IPS DF 4.7 (cell line): ENCODE measurements at regions not wholly inside any gene's neighbourhood (a gene's known extent, or its start where the extent isn't known, plus 50 kb on each side); places are given as distances from the start of the nearest gene placed in this dataset.
"Not testable (repeated sequence)": the region's sequence is repeated elsewhere in the genome, so short reads cannot be mapped to it uniquely, and the experiment has no call there.

Experiments used
- DNase-seq: peaks from one replicate; pipeline ENCODE4 v3.0.0-alpha.2; 2013; ENCODE audit warnings: low spot score; ENCODE audit errors: extremely low read depth

- DNase-seq, result not testable (repeated sequence)
These were observed 5455.9 kb upstream of the TPTE start for GRCh38 chr21:5065240-5066211.

- DNase-seq, result not testable (repeated sequence)
These were observed 5454.6 kb upstream of the TPTE start for GRCh38 chr21:5066682-5067251.

- DNase-seq, result not testable (repeated sequence)
These were observed 5453.9 kb upstream of the TPTE start for GRCh38 chr21:5067326-5068048.

GRCh38 chr21:5068649-5069048 lies 5452.7 kb upstream of the TPTE start:
- not testable (repeated sequence) for DNase-seq

GRCh38 chr21:5071180-5071579 lies 5450.2 kb upstream of the TPTE start:
- not testable (repeated sequence) for DNase-seq

GRCh38 chr21:5076854-5077253 lies 5444.5 kb upstream of the TPTE start:
- not testable (repeated sequence) for DNase-seq

- DNase-seq, result not testable (repeated sequence)
These were observed 5442.0 kb upstream of the TPTE start for GRCh38 chr21:5079361-5079760.

- not testable (repeated sequence) for DNase-seq
These were observed 5441.4 kb upstream of the TPTE start for GRCh38 chr21:5080015-5080414.

- not testable (repeated sequence) for DNase-seq
These were observed 5437.1 kb upstream of the TPTE start for GRCh38 chr21:5084246-5084645.

- DNase-seq, result not testable (repeated sequence)
These were observed 5435.9 kb upstream of the TPTE start for GRCh38 chr21:5085456-5085855.

GRCh38 chr21:5086416-5086815 lies 5435.0 kb upstream of the TPTE start:
- DNase-seq, result not testable (repeated sequence)

- DNase-seq, result not testable (repeated sequence)
These were observed 5432.6 kb upstream of the TPTE start for GRCh38 chr21:5088820-5089219.

- not testable (repeated sequence) for DNase-seq
These were observed 5431.8 kb upstream of the TPTE start for GRCh38 chr21:5089399-5090089.

GRCh38 chr21:5090132-5091079 lies 5431.0 kb upstream of the TPTE start:
- DNase-seq, result not testable (repeated sequence)

- not testable (repeated sequence) for DNase-seq
These were observed 5430.1 kb upstream of the TPTE start for GRCh38 chr21:5091274-5091673.

- DNase-seq, result not testable (repeated sequence)
These were observed 5425.8 kb upstream of the TPTE start for GRCh38 chr21:5095628-5096027.

GRCh38 chr21:5098010-5098743 lies 5423.2 kb upstream of the TPTE start:
- not testable (repeated sequence) for DNase-seq

GRCh38 chr21:5100604-5101174 lies 5420.7 kb upstream of the TPTE start:
- DNase-seq, result not testable (repeated sequence)

- not testable (repeated sequence) for DNase-seq
These were observed 5419.6 kb upstream of the TPTE start for GRCh38 chr21:5101749-5102148.
